Adrenal gland (tissue), 5 donors: ENCODE measurements at regions not wholly inside any gene's neighbourhood (a gene's known extent, or its start where the extent isn't known, plus 50 kb on each side); places are given as distances from the start of the nearest gene placed in this dataset.
"Not testable (repeated sequence)": the region's sequence is repeated elsewhere in the genome, so short reads cannot be mapped to it uniquely, and the experiment has no call there.

ENCODE experiments used
- CTCF ChIP-seq, 6 experiments: fragments of 450-650 bp in 4 of 6; fragments of 200-600 bp in 2 of 6; sonication (generic) in 1 of 6; IDR thresholded peaks; 1 replicate in 5 of 6; 2 replicates in 1 of 6; pipeline versions ENCODE4 v1.5.1 to v1.8.0; 2016 to 2021; ENCODE audit warnings: antibody characterized with exemption in 6 of 6, mild to moderate bottlenecking in 2 of 6, moderate library complexity in 1 of 6
- POLR2A ChIP-seq, 2 donors: fragments of 450-650 bp; IDR thresholded peaks; one replicate each; pipeline ENCODE4 v1.6.1; 2017; ENCODE audit warnings: antibody characterized with exemption in 2 of 2, mild to moderate bottlenecking in 2 of 2, moderate library complexity in 1 of 2
- donor health status: DM: no; HTN: no; CAD: no.

GRCh38 chr5:177941386-177941785 lies 54.7 kb downstream of the PROP1 start:
- TF ChIP-seq POLR2A, CTCF (IDR thresholded peaks at IDR 0.05): not testable (repeated sequence)
